HUES6 (cell line): ENCODE measurements at regions not wholly inside any gene's neighbourhood (a gene's known extent, or its start where the extent isn't known, plus 50 kb on each side); places are given as distances from the start of the nearest gene placed in this dataset.

Experiments used
- H3K27ac ChIP-seq: 2 replicates; pipeline ENCODE4 v1.7.0; 2013; ENCODE audit warnings: low read depth, mild to moderate bottlenecking, low read length, inconsistent platforms
- H3K27me3 ChIP-seq: 2 replicates; pipeline ENCODE4 v1.6.1; 2013; ENCODE audit warnings: low read length; ENCODE audit not compliant: control insufficient read depth, insufficient read depth
- H3K36me3 ChIP-seq: 2 replicates; pipeline ENCODE4 v1.6.1; 2013; ENCODE audit warnings: low read length; ENCODE audit not compliant: control insufficient read depth, insufficient read depth
- H3K4me1 ChIP-seq: 2 replicates; pipeline ENCODE4 v1.6.1; 2013; ENCODE audit warnings: low read length; ENCODE audit not compliant: control insufficient read depth, insufficient read depth
- H3K4me3 ChIP-seq: 2 replicates; pipeline ENCODE4 v1.5.1; 2013; ENCODE audit warnings: low read depth, low read length
- H3K9ac ChIP-seq: one replicate; pipeline ENCODE4 v1.6.1; 2013; ENCODE audit warnings: mild to moderate bottlenecking, low read length
- H3K9me3 ChIP-seq: 2 replicates; pipeline ENCODE4 v1.6.1; 2013; ENCODE audit warnings: low read depth, low read length; ENCODE audit not compliant: control insufficient read depth, insufficient read depth

- Histone ChIP-seq H3K36me3 (no peaks in the 10 kb centered on the region), H3K27me3 (no peaks in the 10 kb centered on the region), H3K9me3 (peaks cover 23% of the 10 kb centered on the region)
Measured at GRCh38 chr2:41489638-41490037, 558.2 kb upstream of the PKDCC start.

DNA sequence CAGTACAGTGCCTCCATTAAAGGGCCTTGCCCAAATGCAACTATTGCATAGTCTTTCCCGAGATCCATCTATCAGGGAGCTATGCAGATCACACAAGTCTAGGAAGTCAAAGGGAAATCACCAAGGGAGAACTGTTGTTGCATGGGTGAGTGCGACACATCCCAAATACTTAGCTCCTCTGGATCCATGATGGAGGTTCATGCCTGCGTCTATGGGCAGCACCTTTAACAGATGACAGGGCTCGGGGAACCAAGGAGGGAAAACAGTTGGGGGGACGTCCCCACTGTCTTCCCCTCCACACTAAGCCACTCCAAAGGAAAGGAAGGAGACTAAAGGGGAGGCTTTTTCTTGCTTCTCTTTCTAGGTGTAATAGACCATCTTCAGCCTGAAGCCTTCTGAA, 552.8 kb upstream of the PKDCC start:
- no peaks in the 10 kb centered on the region for H3K4me1 ChIP-seq
- no peaks in the 10 kb centered on the region for H3K36me3 ChIP-seq
- peaks cover 73% of the 10 kb centered on the region for H3K9me3 ChIP-seq
- no peak overlapping the region for H3K9ac ChIP-seq
- no peaks in the 10 kb centered on the region for H3K27me3 ChIP-seq
- H3K27ac ChIP-seq = no peak overlapping the region
- H3K4me3 ChIP-seq = no peak overlapping the region

More at GRCh38 chr2:41489638-41490037, 558.2 kb upstream of the PKDCC start:
- H3K9ac ChIP-seq = no peak overlapping the region
- H3K4me3 ChIP-seq = no peak overlapping the region
- no peaks in the 10 kb centered on the region for H3K4me1 ChIP-seq
- H3K27ac ChIP-seq = no peak overlapping the region

- Histone ChIP-seq H3K27ac (no peak overlapping the region), H3K9ac (no peak overlapping the region), H3K36me3 (no peaks in the 10 kb centered on the region), H3K4me3 (no peak overlapping the region), H3K9me3 (peaks cover 90% of the 10 kb centered on the region), H3K4me1 (no peaks in the 10 kb centered on the region), H3K27me3 (no peaks in the 10 kb centered on the region)
Measured at GRCh38 chr2:41496908-41497307, 550.9 kb upstream of the PKDCC start.

GRCh38 chr2:41498781-41499180, 549.0 kb upstream of the PKDCC start:
- H3K27ac ChIP-seq = no peak overlapping the region
- H3K36me3 ChIP-seq = no peaks in the 10 kb centered on the region
- no peaks in the 10 kb centered on the region for H3K4me1 ChIP-seq
- H3K9ac ChIP-seq = no peak overlapping the region
- peaks cover 92% of the 10 kb centered on the region for H3K9me3 ChIP-seq
- no peaks in the 10 kb centered on the region for H3K27me3 ChIP-seq
- no peak overlapping the region for H3K4me3 ChIP-seq

GRCh38 chr2:41500895-41501294, 546.9 kb upstream of the PKDCC start:
- Histone ChIP-seq H3K27ac (no peak overlapping the region), H3K9me3 (peaks cover 78% of the 10 kb centered on the region), H3K4me3 (no peak overlapping the region), H3K9ac (no peak overlapping the region), H3K36me3 (no peaks in the 10 kb centered on the region), H3K4me1 (no peaks in the 10 kb centered on the region), H3K27me3 (no peaks in the 10 kb centered on the region)

GRCh38 chr2:41502752-41503151, 545.1 kb upstream of the PKDCC start:
- no peaks in the 10 kb centered on the region for H3K27me3 ChIP-seq
- no peaks in the 10 kb centered on the region for H3K36me3 ChIP-seq
- H3K27ac ChIP-seq = no peak overlapping the region
- no peaks in the 10 kb centered on the region for H3K4me1 ChIP-seq
- H3K9me3 ChIP-seq = peaks cover 60% of the 10 kb centered on the region
- H3K4me3 ChIP-seq = no peak overlapping the region
- H3K9ac ChIP-seq = no peak overlapping the region

DNA sequence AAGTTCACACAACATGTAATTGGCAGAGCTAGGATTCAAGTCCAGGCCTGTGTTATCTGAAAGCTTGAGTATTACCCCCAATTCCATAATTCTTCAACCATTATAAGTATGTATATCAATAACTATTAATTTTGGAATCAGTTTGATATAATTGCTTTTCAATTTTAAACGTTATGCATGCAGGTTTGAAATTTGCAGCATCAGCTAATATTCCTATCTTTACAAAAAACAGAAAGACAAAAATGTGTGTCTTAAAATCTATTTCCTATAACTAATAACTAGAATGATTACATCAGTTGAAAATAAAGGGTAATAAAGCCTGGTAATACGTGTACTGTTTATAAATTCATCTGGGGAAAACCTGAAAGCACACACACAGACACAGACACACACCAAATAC, 543.3 kb upstream of the PKDCC start:
- no peaks in the 10 kb centered on the region for H3K27me3 ChIP-seq
- H3K9ac ChIP-seq = no peak overlapping the region
- H3K9me3 ChIP-seq = peaks cover 46% of the 10 kb centered on the region
- H3K27ac ChIP-seq = no peak overlapping the region
- H3K4me1 ChIP-seq = no peaks in the 10 kb centered on the region
- H3K4me3 ChIP-seq = no peak overlapping the region
- no peaks in the 10 kb centered on the region for H3K36me3 ChIP-seq

DNA sequence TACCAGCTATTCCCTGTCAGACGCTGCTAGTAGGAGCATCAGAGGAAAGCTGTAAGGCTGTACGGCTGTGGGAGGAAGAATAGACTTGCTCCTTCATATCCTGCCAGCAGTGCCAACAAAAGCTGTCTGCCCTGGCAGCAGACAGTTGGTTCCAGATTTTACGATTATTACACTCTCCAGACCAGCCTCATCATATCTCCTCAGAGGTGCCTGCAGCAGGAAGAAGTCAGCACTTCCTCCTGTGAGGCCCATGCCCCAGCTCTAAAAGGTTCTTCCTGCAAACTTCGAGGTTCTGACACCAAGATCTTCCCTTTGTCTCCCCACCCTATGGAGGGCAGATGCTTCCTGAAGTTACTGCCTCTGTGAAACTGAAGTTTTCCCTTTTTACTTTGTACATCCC, 537.7 kb upstream of the PKDCC start:
- Histone ChIP-seq H3K27ac (no peak overlapping the region), H3K27me3 (no peaks in the 10 kb centered on the region), H3K9me3 (no peaks in the 10 kb centered on the region), H3K4me3 (no peak overlapping the region), H3K9ac (no peak overlapping the region), H3K36me3 (no peaks in the 10 kb centered on the region), H3K4me1 (no peaks in the 10 kb centered on the region)

DNA sequence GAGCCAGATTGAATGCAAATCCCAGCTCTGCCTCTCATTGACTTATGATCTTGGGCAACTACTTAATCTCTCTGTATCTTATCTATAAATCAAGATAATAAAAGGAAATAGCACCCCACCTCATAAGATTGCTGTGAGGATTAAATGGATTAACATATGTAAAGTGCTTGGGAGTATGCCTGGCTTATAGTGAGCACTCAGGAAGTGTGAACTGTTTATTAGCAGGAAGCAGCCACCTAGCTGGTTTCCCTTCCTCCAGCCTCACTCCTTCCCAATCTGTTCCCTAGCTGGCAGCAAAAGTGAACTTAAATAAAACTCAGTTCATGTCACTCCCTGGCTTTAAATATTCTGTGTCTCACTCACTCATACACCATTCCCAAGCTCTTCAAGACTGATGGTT, 526.6 kb upstream of the PKDCC start:
- no peak overlapping the region for H3K9ac ChIP-seq
- peaks cover 2% of the 10 kb centered on the region; the same call in 1 of the 2 replicates for H3K9me3 ChIP-seq
- no peaks in the 10 kb centered on the region for H3K27me3 ChIP-seq
- no peaks in the 10 kb centered on the region for H3K4me1 ChIP-seq
- no peak overlapping the region for H3K27ac ChIP-seq
- H3K4me3 ChIP-seq = no peak overlapping the region
- no peaks in the 10 kb centered on the region for H3K36me3 ChIP-seq

DNA sequence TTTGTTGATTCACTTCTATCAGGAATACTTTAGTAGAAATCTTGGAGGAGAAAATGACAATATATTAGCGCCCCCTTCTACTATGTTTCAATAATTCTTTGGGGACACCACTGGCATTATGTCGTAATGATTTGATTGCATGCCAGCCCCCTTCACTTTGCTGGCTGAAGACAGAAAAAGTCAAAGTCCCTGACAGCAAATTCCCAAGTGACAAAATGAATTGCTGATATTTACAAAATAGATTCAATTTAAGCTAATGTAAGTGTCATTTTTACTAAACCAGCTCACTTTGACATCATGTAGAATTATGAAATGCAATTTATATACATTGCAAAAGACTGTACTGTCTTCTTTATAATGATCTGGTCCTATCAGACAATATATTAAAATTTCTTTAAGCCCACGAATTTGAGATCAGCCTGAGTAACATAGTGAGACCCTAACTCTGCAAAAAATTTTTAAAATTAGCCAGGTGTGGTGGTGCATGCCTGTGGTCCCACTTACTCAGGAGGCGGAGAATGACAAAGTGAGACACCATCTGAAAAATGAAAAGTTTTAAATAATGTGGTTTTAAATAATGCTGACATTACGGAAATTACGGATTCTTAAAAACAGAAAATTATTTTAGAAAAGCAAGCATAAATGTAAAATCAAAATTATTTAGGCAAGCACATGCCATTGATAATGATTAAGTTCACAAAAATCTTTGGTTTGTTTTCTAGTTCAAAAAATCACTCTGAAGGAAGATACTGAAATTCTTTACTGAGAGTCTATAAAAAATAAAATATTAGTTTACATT, 520.1 kb upstream of the PKDCC start:
- H3K36me3 ChIP-seq = no peaks in the 10 kb centered on the region
- H3K9me3 ChIP-seq = 0 out of 2 replicates have a peak, but pooled peaks cover 2% of the 10 kb centered on the region
- H3K9ac ChIP-seq = no peak overlapping the region
- H3K27me3 ChIP-seq = no peaks in the 10 kb centered on the region
- no peak overlapping the region for H3K27ac ChIP-seq
- H3K4me3 ChIP-seq = no peak overlapping the region
- no peaks in the 10 kb centered on the region for H3K4me1 ChIP-seq

DNA sequence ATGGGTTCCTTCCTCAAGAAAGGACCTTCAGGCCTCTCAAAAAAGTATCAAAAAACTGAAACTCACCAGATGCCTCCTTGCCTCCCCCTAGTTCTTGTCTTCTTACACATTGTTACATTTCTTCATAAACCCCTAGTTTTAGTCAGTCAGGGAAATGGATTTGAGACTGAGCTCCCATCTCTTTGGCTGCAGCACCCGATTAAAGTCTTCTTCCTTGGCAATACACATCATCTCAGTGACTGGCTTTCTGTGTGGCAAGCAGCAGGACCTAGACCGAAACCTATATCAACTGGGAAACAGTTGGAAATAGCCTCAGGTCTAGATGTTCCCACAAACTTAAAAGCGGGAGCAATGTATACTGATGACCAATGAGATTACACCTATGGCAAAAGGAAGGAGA, 512.2 kb upstream of the PKDCC start:
- no peaks in the 10 kb centered on the region for H3K36me3 ChIP-seq
- no peak overlapping the region for H3K27ac ChIP-seq
- no peaks in the 10 kb centered on the region for H3K4me1 ChIP-seq
- H3K9me3 ChIP-seq = 0 out of 2 replicates have a peak, but pooled peaks cover 6% of the 10 kb centered on the region
- H3K9ac ChIP-seq = no peak overlapping the region
- no peak overlapping the region for H3K4me3 ChIP-seq
- no peaks in the 10 kb centered on the region for H3K27me3 ChIP-seq
